GM23338 (cell line): ENCODE measurements at regions not wholly inside any gene's neighbourhood (a gene's known extent, or its start where the extent isn't known, plus 50 kb on each side); places are given as distances from the start of the nearest gene placed in this dataset.

Experiments
- ATAC-seq: fragments of 200-7000 bp; cut with Tn5 transposase; 3 replicates; pipeline ENCODE4 v1.9.1; 2020
- DNase-seq: peaks from one replicate; pipeline ENCODE4 v3.0.0-alpha.2; 2015; ENCODE audit warnings: low spot score
- H2AFZ ChIP-seq: fragments of 200-600 bp; sonication (generic); 2 replicates; pipeline ENCODE4 v1.8.0; 2016; ENCODE audit warnings: antibody characterized with exemption, mild to moderate bottlenecking, moderate library complexity
- H3F3A ChIP-seq: fragments of 200-600 bp; sonication (generic); replicated peaks from 2 replicates; pipeline ENCODE4 v1.8.0; 2017; ENCODE audit warnings: antibody characterized with exemption, mixed run types, low read depth
- H3K27ac ChIP-seq: fragments of 200-600 bp; sonication (generic); 2 replicates; pipeline ENCODE4 v1.6.1; 2016; ENCODE audit warnings: low read depth
- H3K27me3 ChIP-seq: fragments of 200-600 bp; sonication (generic); 2 replicates; pipeline ENCODE4 v1.8.0; 2016; ENCODE audit warnings: mild to moderate bottlenecking, mixed run types, moderate library complexity; ENCODE audit not compliant: insufficient read depth
- H3K36me3 ChIP-seq: fragments of 200-600 bp; sonication (generic); 2 replicates; pipeline ENCODE4 v1.8.0; 2016; ENCODE audit warnings: mild to moderate bottlenecking; ENCODE audit not compliant: insufficient read depth
- H3K4me1 ChIP-seq: fragments of 200-600 bp; sonication (generic); 2 replicates; pipeline ENCODE4 v1.8.0; 2016; ENCODE audit warnings: mild to moderate bottlenecking, moderate library complexity; ENCODE audit not compliant: insufficient read depth
- H3K4me2 ChIP-seq: fragments of 200-600 bp; sonication (generic); 2 replicates; pipeline ENCODE4 v1.7.1; 2017; ENCODE audit warnings: mixed run types
- H3K4me3 ChIP-seq: fragments of 200-600 bp; sonication (generic); 2 replicates; pipeline ENCODE4 v1.6.1; 2016; ENCODE audit warnings: mixed run types
- H3K79me2 ChIP-seq: fragments of 200-600 bp; sonication (generic); replicated peaks from 2 replicates; pipeline ENCODE4 v1.8.0; 2017; ENCODE audit warnings: mild to moderate bottlenecking; ENCODE audit not compliant: insufficient read depth
- H3K9me2 ChIP-seq: fragments of 200-600 bp; sonication (generic); 2 replicates; pipeline ENCODE4 v1.8.0; 2017; ENCODE audit not compliant: insufficient read depth
- H4K20me1 ChIP-seq: fragments of 200-600 bp; sonication (generic); replicated peaks from 2 replicates; pipeline ENCODE4 v1.8.0; 2017; ENCODE audit warnings: mild to moderate bottlenecking; ENCODE audit not compliant: insufficient read depth
- H3K27ac Mint-ChIP-seq: 2 replicates; pipeline ENCODE4 v1.8.0; 2020; ENCODE audit warnings: inconsistent platforms, mild to moderate bottlenecking, moderate library complexity, mixed read lengths
- H3K27me3 Mint-ChIP-seq: 3 replicates; pipeline ENCODE4 v1.8.0; 2022; ENCODE audit warnings: low read depth, mild to moderate bottlenecking, moderate library complexity, mixed read lengths, inconsistent platforms; ENCODE audit not compliant: insufficient read depth, poor library complexity
- H3K36me3 Mint-ChIP-seq: 3 replicates; pipeline ENCODE4 v1.8.0; 2021; ENCODE audit warnings: low read depth, mild to moderate bottlenecking, inconsistent platforms, moderate library complexity, mixed read lengths
- H3K4me1 Mint-ChIP-seq: 3 replicates; pipeline ENCODE4 v1.8.0; 2020; ENCODE audit warnings: mild to moderate bottlenecking, inconsistent platforms, mixed read lengths
- H3K4me3 Mint-ChIP-seq: 3 replicates; pipeline ENCODE4 v1.8.0; 2021; ENCODE audit warnings: moderate library complexity, mild to moderate bottlenecking, inconsistent platforms, mixed read lengths
- H3K9me3 Mint-ChIP-seq: 3 replicates; pipeline ENCODE4 v1.8.0; 2020; ENCODE audit warnings: moderate library complexity, mild to moderate bottlenecking, inconsistent platforms, mixed read lengths
- CREB1 ChIP-seq: fragments of 250-450 bp; sonication (Bioruptor Pico); IDR thresholded peaks from 2 replicates; pipeline ENCODE4 v1.5.0; 2020; ENCODE audit warnings: low read depth, mild to moderate bottlenecking, moderate library complexity
- CTCF ChIP-seq, 2 experiments: fragments of 200-600 bp in 1 of 2; sonication (generic) in 1 of 2; conservative IDR thresholded peaks; 2 replicates each; pipeline versions ENCODE4 v1.5.1 to v1.6.1; 2016 to 2017; ENCODE audit warnings: antibody characterized with exemption in 2 of 2, low read depth in 2 of 2, mild to moderate bottlenecking in 2 of 2, moderate library complexity in 1 of 2
- ETS1 ChIP-seq: IDR thresholded peaks from 2 replicates; pipeline ENCODE4 v1.6.1; 2016; ENCODE audit warnings: antibody characterized with exemption
- EZH2 ChIP-seq: fragments of 200-600 bp; sonication (generic); IDR thresholded peaks from one replicate; pipeline ENCODE4 v1.8.0; 2017; ENCODE audit warnings: antibody characterized with exemption, mild to moderate bottlenecking, low read depth; ENCODE audit not compliant: unreplicated experiment
- JUNB ChIP-seq: IDR thresholded peaks from one replicate; pipeline ENCODE4 v1.6.1; 2016; ENCODE audit warnings: antibody characterized with exemption; ENCODE audit not compliant: unreplicated experiment
- NANOG ChIP-seq: IDR thresholded peaks from 2 replicates; pipeline ENCODE4 v1.6.1; 2016; ENCODE audit warnings: antibody characterized with exemption, borderline replicate concordance
- POLR2AphosphoS5 ChIP-seq: IDR thresholded peaks from 2 replicates; pipeline ENCODE4 v1.6.1; 2016; ENCODE audit warnings: antibody characterized with exemption, low read depth
- REST ChIP-seq: IDR thresholded peaks from one replicate; pipeline ENCODE4 v1.6.1; 2018; ENCODE audit warnings: antibody characterized with exemption; ENCODE audit not compliant: unreplicated experiment
- STAT1 ChIP-seq: IDR thresholded peaks from one replicate; pipeline ENCODE4 v1.6.1; 2016; ENCODE audit warnings: antibody characterized with exemption; ENCODE audit not compliant: unreplicated experiment

GRCh38 chr5:84725946-84726570 is 341.4 kb upstream of the EDIL3 start:
- Mint-ChIP-seq H3K4me1 (peaks cover 4% of the 10 kb centered on the region; the same call in 1 of the 3 replicates), H3K36me3 (no peaks in the 10 kb centered on the region), H3K4me3 (no peak overlapping the region), H3K27ac (no peak overlapping the region), H3K27me3 (no peaks in the 10 kb centered on the region), H3K9me3 (no peaks in the 10 kb centered on the region)
- H2AFZ ChIP-seq, result no peak overlapping the region
- H3K4me1 ChIP-seq, result no peaks in the 10 kb centered on the region
- TF ChIP-seq CREB1 (no peak), EZH2 (no peak), POLR2AphosphoS5 (no peak), STAT1 (no peak), CTCF (conservative IDR thresholded peaks at IDR 0.05; ENCODE audit: low read depth in 2 of 2) (no peak), ETS1 (no peak)
- H3K36me3 ChIP-seq, result no peaks in the 10 kb centered on the region
- H3K79me2 ChIP-seq, result no peaks in the 10 kb centered on the region
- no peaks in the 10 kb centered on the region for H3K9me2 ChIP-seq
- H3K27me3 ChIP-seq, result no peaks in the 10 kb centered on the region
- no peak overlapping the region for H3K4me3 ChIP-seq
- ATAC-seq, result no peak
- no peaks in the 10 kb centered on the region for H3F3A ChIP-seq
- no peaks in the 10 kb centered on the region for H4K20me1 ChIP-seq
- no peak overlapping the region for H3K27ac ChIP-seq
- H3K4me2 ChIP-seq, result no peak overlapping the region
- DNase-seq, result no peak

- H3K4me2 ChIP-seq, result no peak overlapping the region
- no peak overlapping the region for H2AFZ ChIP-seq
- H3F3A ChIP-seq, result no peaks in the 10 kb centered on the region
- no peaks in the 10 kb centered on the region for H3K79me2 ChIP-seq
- Mint-ChIP-seq H3K4me3 (no peak overlapping the region), H3K36me3 (no peaks in the 10 kb centered on the region), H3K4me1 (peaks cover 4% of the 10 kb centered on the region; the same call in 1 of the 3 replicates), H3K27me3 (no peaks in the 10 kb centered on the region), H3K9me3 (peaks cover 5% of the 10 kb centered on the region; the same call in 1 of the 3 replicates), H3K27ac (no peak overlapping the region)
- H3K9me2 ChIP-seq, result no peaks in the 10 kb centered on the region
- 0 out of 2 replicates have a peak, but pooled peaks cover 8% of the 10 kb centered on the region for H3K36me3 ChIP-seq
- no peaks in the 10 kb centered on the region for H3K4me1 ChIP-seq
- no peaks in the 10 kb centered on the region for H4K20me1 ChIP-seq
- H3K4me3 ChIP-seq, result no peak overlapping the region
- TF ChIP-seq EZH2 (no peak), NANOG (no peak), CTCF (conservative IDR thresholded peaks at IDR 0.05; ENCODE audit: low read depth in 2 of 2) (no peak), REST (no peak), POLR2AphosphoS5 (no peak), JUNB (no peak), ETS1 (no peak)
- DNase-seq (no peak), ATAC-seq (no peak)
- no peak overlapping the region for H3K27ac ChIP-seq
- no peaks in the 10 kb centered on the region for H3K27me3 ChIP-seq
These were observed 340.0 kb upstream of the EDIL3 start for GRCh38 chr5:84724683-84725082.
